Heart left ventricle (tissue), 16 donors: ENCODE measurements at regions not wholly inside any gene's neighbourhood (a gene's known extent, or its start where the extent isn't known, plus 50 kb on each side); places are given as distances from the start of the nearest gene placed in this dataset.

Source experiments
- ATAC-seq, 4 donors: fragments of 200-7000 bp; cut with Tn5 transposase; one replicate each; pipeline ENCODE4 v1.9.1; 2020 to 2022; ENCODE audit warnings: moderate library complexity in 4 of 4, mild to moderate bottlenecking in 3 of 4, moderate number of reproducible peaks in 1 of 4
- DNase-seq, 5 donors: peaks; one replicate each; pipeline ENCODE4 v3.0.0-alpha.2; 2020
- H3K27ac ChIP-seq, 12 donors: fragments of 200-600 bp; sonication (generic) in 4 of 12; one replicate each; pipeline versions ENCODE4 v1.5.0 to v1.8.0; 2016 to 2022; ENCODE audit warnings: mild to moderate bottlenecking in 2 of 12
- H3K27me3 ChIP-seq, 9 donors: fragments of 200-600 bp; sonication (generic) in 2 of 9; one replicate each; pipeline versions ENCODE4 v1.5.1 to v1.8.0; 2016 to 2022; ENCODE audit warnings: mild to moderate bottlenecking in 3 of 9
- H3K36me3 ChIP-seq, 9 donors: fragments of 200-600 bp; sonication (generic) in 2 of 9; one replicate each; pipeline versions ENCODE4 v1.5.0 to v1.8.0; 2018 to 2022; ENCODE audit warnings: mild to moderate bottlenecking in 2 of 9
- H3K4me1 ChIP-seq, 12 donors: fragments of 200-600 bp; sonication (generic) in 4 of 12; one replicate each; pipeline versions ENCODE4 v1.5.0 to v1.8.0; 2016 to 2022; ENCODE audit warnings: mild to moderate bottlenecking in 3 of 12
- H3K4me3 ChIP-seq, 12 donors: fragments of 200-600 bp; sonication (generic) in 4 of 12; one replicate each; pipeline versions ENCODE4 v1.5.0 to v1.8.0; 2017 to 2022; ENCODE audit warnings: mild to moderate bottlenecking in 9 of 12, moderate library complexity in 4 of 12
- H3K9me3 ChIP-seq, 12 donors: fragments of 200-600 bp; sonication (generic) in 4 of 12; one replicate each; pipeline versions ENCODE4 v1.5.0 to v1.8.0; 2016 to 2022; ENCODE audit warnings: mild to moderate bottlenecking in 1 of 12
- POLR2A ChIP-seq, 2 donors: fragments of 450-650 bp; IDR thresholded peaks; one replicate each; pipeline ENCODE4 v1.6.1; 2017; ENCODE audit warnings: antibody characterized with exemption in 2 of 2, mild to moderate bottlenecking in 2 of 2, moderate library complexity in 2 of 2
- WGBS, 4 donors: extraction: QIAGEN DNeasy Blood & Tissue Kit in 2 of 4; methylation state at CpG; one replicate each; pipeline versions ENCODE4 v1.1.5 to v1.1.7; 2013 to 2018; 5-methylcytosine and 5-hydroxymethylcytosine counted together
- intact Hi-C, 10 donors: fragments of 100-400 bp; cut with DNase I; formaldehyde crosslinking; loops; one replicate each; pipeline versions ENCODE4 v1.11.1 to v1.14.2; 2022
- TF ChIP-seq, protein P1 (sequence below), 12 donors: fragments of 200-600 bp; sonication (generic) in 4 of 12; IDR thresholded peaks; one replicate each; pipeline versions ENCODE4 v1.5.0 to v1.8.0; 2018 to 2022; ENCODE audit warnings: antibody characterized with exemption in 12 of 12, mild to moderate bottlenecking in 5 of 12
- donor health status: ischemic (EF 13 %, LVEDD 7.1; RV severe dilation, severe dysfunction).
- donor health status: healthy with polysubstance abuse.
- donor health status: DM: no; HTN: yes; CAD: no.
- donor health status: DM: no; HTN: no; CAD: no.
- donor health status: ischemic (EF 25% LVEDD 6.9; RV normal size, moderate dysfunction).
- donor health status: ischemic (EF 25% LVEDD 5.7; RV mildly dilated, moderate dysfunction).
- donor health status: healthy.
- donor health status: DM: yes; HTN: yes; CAD: no.
- donor health status: ischemic (EF 35%, LVEDD 5.7; RV mildly dilated, moderate dysfunction).
- donor health status: nonischemic (EF 11% LVEDD 7.7; RV severe dilation, severe dysfunction).
- donor health status: DM: yes; HTN: yes; CAD: no.
- donor health status: PGD.
- donor health status: ischemic (EF 29% LVEDD 5.4; RV normal size, mild dysfunction).
- donor health status: nonischemic (EF 23%, LVEDD 6.1; RV moderate dilation, normal function).

DNA sequence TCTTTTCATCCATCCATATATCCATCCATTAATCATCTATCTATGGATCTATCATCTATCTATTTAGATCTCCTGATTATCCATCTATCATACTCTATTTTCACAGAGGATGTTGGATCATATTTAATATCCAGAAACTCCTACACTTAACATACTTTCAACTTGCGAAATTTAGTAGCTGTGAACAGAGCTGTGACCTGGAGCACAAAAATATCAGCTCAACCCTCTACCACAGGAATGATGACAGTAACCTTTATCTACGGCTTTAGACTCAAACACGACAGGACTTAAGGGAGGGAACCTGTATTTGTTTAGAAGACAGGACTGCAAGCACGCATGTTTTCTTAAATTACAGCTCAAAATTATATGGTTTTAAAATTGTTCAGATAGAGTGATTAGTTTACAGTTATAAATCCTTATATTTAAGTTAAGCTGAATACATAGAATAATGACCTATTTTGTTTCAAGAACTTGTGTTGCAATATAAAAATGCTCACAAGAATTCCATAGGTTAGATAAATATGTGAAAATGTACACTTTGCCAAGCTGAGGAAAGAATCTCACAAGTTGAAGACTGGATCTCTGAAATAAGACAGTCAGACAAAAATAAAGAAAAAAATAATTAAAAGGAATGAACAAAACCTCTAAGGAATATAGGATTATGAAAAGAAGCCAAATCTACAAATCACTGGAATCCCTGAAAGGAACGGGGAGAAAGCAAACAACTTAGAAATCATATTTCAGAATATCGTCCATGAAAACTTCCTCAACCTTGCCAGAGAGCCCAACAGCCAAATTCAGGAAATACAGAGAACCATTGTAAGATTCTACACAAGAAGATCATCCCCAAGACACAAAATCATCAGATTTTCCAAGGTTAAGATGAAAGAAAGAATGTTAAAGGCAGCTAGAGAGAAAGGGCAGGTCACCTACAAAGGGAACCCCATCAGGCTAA, 142.0 kb downstream of the COL6A3 start:
- peaks cover 0 to 32% (median 0%) of the 10 kb centered on the region in 12 donors for H3K4me1 ChIP-seq
- peaks cover 0 to 7% (median 0%) of the 10 kb centered on the region in 9 donors for H3K27me3 ChIP-seq
- no peaks in the 10 kb centered on the region for H3K36me3 ChIP-seq
- DNase-seq (no peak), ATAC-seq (no peak)
- no peak overlapping the region for H3K4me3 ChIP-seq
- no peak overlapping the region for H3K27ac ChIP-seq
- peaks cover 0 to 8% (median 0%) of the 10 kb centered on the region in 12 donors for H3K9me3 ChIP-seq
- intact Hi-C loops: no loop called here
- no peak for TF ChIP-seq POLR2A (IDR thresholded peaks at IDR 0.05)
- TF ChIP-seq, protein P1, sequence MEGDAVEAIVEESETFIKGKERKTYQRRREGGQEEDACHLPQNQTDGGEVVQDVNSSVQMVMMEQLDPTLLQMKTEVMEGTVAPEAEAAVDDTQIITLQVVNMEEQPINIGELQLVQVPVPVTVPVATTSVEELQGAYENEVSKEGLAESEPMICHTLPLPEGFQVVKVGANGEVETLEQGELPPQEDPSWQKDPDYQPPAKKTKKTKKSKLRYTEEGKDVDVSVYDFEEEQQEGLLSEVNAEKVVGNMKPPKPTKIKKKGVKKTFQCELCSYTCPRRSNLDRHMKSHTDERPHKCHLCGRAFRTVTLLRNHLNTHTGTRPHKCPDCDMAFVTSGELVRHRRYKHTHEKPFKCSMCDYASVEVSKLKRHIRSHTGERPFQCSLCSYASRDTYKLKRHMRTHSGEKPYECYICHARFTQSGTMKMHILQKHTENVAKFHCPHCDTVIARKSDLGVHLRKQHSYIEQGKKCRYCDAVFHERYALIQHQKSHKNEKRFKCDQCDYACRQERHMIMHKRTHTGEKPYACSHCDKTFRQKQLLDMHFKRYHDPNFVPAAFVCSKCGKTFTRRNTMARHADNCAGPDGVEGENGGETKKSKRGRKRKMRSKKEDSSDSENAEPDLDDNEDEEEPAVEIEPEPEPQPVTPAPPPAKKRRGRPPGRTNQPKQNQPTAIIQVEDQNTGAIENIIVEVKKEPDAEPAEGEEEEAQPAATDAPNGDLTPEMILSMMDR (IDR thresholded peaks at IDR 0.05): no peak
- 88 to 91% (median 89%) methylated on average over 6 of the region's 6 CpGs for WGBS, 4 donors
